SK-N-SH treated with all-trans-retinoic acid at 6 μM for 48 hours (cell line): ENCODE measurements at regions not wholly inside any gene's neighbourhood (a gene's known extent, or its start where the extent isn't known, plus 50 kb on each side); places are given as distances from the start of the nearest gene placed in this dataset.

Source experiments
- GLIS3 ChIP-seq: fragments of 250-450 bp; sonication (Bioruptor Pico); IDR thresholded peaks from 2 replicates; pipeline ENCODE4 v1.5.0; 2020; ENCODE audit warnings: mild to moderate bottlenecking, moderate library complexity
- SNAI2 ChIP-seq: fragments of 250-450 bp; sonication (Bioruptor Pico); IDR thresholded peaks from 2 replicates; pipeline ENCODE4 v1.5.0; 2020; ENCODE audit warnings: mild to moderate bottlenecking, moderate library complexity
- ZFP3 ChIP-seq: fragments of 250-450 bp; sonication (Bioruptor Pico); IDR thresholded peaks from 2 replicates; pipeline ENCODE4 v1.5.0; 2020; ENCODE audit warnings: mild to moderate bottlenecking, moderate library complexity

GRCh38 chr4:27318740-27319139, 458.1 kb downstream of the STIM2 start:
- TF ChIP-seq ZFP3, result no peak
- no peak for TF ChIP-seq SNAI2 (CRISPR knock-in tag)
- no peak for TF ChIP-seq GLIS3 (CRISPR knock-in tag)
